Cardiac fibroblast (primary cell): ENCODE measurements at regions not wholly inside any gene's neighbourhood (a gene's known extent, or its start where the extent isn't known, plus 50 kb on each side); places are given as distances from the start of the nearest gene placed in this dataset.
A peak's percentile ranks its signal among the peaks of the same experiment; 100 is the strongest.

Experiments used
- DNase-seq, 2 donors: peaks; one replicate each; pipeline versions ENCODE4 v3.0.0 to v3.0.0-alpha.2; 2010; ENCODE audit warnings: low read depth in 2 of 2
- H3K4me3 ChIP-seq, 2 donors: replicated peaks in 1 of 2; 1 replicate in 1 of 2; 2 replicates in 1 of 2; pipeline ENCODE4 v1.5.1; 2011; ENCODE audit warnings: low read depth in 2 of 2, low read length in 2 of 2, mild to moderate bottlenecking in 2 of 2, moderate library complexity in 1 of 2
- TF ChIP-seq, protein P1 (sequence below): IDR thresholded peaks from one replicate; pipeline ENCODE4 v1.5.1; 2011; ENCODE audit warnings: low read depth, mild to moderate bottlenecking, low read length, inconsistent platforms

DNA sequence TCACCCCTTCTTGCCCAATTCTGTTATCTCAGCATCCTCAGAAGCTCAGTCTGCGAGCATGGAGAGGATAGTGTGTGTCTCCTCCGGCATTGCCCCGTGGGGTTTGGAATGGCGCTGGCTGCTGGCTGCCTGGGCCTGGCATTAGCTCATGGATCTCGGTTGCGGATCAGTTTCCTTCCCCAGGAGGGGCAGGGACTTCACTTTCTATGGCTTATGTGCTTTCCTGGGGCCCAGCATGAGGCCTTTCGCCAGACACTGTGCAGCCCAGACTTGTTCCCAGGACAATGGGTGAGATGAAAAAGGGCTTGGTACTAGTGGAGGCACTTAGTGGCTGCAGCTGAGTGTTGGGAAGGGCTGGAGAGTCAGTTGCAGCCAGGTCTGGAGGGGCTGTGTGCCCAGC is 143.3 kb downstream of the GLI2 start:
- no peak overlapping the region for H3K4me3 ChIP-seq
- TF ChIP-seq, protein P1, sequence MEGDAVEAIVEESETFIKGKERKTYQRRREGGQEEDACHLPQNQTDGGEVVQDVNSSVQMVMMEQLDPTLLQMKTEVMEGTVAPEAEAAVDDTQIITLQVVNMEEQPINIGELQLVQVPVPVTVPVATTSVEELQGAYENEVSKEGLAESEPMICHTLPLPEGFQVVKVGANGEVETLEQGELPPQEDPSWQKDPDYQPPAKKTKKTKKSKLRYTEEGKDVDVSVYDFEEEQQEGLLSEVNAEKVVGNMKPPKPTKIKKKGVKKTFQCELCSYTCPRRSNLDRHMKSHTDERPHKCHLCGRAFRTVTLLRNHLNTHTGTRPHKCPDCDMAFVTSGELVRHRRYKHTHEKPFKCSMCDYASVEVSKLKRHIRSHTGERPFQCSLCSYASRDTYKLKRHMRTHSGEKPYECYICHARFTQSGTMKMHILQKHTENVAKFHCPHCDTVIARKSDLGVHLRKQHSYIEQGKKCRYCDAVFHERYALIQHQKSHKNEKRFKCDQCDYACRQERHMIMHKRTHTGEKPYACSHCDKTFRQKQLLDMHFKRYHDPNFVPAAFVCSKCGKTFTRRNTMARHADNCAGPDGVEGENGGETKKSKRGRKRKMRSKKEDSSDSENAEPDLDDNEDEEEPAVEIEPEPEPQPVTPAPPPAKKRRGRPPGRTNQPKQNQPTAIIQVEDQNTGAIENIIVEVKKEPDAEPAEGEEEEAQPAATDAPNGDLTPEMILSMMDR = no peak
- peak in 1 of 2 donors; percentile 50 for DNase-seq

- no peak for DNase-seq
- TF ChIP-seq, protein P1 = no peak
- no peak overlapping the region for H3K4me3 ChIP-seq
Observed at GRCh38 chr2:120879431-120880295, 144.0 kb downstream of the GLI2 start.

- no peak for DNase-seq
- TF ChIP-seq, protein P1 = no peak
Observed at GRCh38 chr2:120880381-120880780, 144.7 kb downstream of the GLI2 start.

DNA sequence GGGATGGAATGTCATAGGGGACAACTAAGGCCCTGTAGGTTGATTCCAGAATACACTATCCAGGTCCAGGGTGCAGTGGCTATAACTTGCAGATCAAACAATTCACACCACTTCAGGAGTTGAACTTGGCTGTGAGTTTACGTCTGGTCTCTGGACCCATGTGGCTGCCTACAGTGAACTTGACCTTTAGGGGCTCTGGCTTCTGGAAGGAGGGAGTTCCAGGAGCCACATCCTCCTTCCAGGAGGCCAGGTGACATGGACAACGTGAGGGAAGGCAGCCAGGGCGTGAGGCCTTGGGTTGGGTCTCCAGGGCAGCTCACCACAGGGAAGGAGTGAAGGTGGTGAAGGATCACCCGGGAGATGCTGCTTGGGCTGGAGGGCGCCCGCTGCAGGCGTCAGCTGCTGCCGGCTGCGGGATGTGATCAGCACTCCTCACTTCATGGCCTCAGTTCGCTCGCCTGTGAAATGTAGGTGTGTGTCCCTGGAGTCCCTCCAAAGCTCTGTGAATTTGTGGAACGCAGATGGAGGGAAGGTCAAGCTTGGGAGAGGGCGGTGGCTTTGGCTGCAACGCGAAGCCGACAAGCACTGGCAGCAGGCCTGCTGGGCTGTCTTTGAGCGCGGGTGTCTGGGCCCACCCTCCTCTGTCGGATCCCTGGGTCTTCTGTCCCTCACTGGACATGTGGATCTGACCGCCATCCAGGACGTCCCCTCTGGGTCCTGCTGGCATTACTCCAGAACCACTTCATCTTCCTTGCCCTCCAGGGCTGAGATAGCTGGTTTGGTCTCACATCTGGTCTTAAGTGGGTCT is 146.5 kb downstream of the GLI2 start:
- DNase-seq = peak in 1 of 2 donors; percentile 31
- no peak overlapping the region for H3K4me3 ChIP-seq
- TF ChIP-seq, protein P1 = no peak

More at GRCh38 chr2:120880381-120880780, 144.7 kb downstream of the GLI2 start:
- H3K4me3 ChIP-seq = no peak overlapping the region

GRCh38 chr2:120883607-120884440 is 148.2 kb downstream of the GLI2 start:
- H3K4me3 ChIP-seq = no peak overlapping the region
- TF ChIP-seq, protein P1 = no peak
- no peak for DNase-seq
